Endodermal cell (in vitro differentiated cells): ENCODE measurements at regions not wholly inside any gene's neighbourhood (a gene's known extent, or its start where the extent isn't known, plus 50 kb on each side); places are given as distances from the start of the nearest gene placed in this dataset.

Experiments used
- DNase-seq: peaks from one replicate; pipeline ENCODE4 v3.0.0-alpha.2; 2017
- H3K27ac ChIP-seq: 2 replicates; pipeline ENCODE4 v1.5.1; 2013; ENCODE audit warnings: mild to moderate bottlenecking, low read depth, low read length, moderate library complexity
- H3K27me3 ChIP-seq: 2 replicates; pipeline ENCODE4 v1.6.1; 2013; ENCODE audit warnings: mild to moderate bottlenecking, low read length, moderate library complexity; ENCODE audit not compliant: insufficient read depth, control insufficient read depth, poor library complexity, severe bottlenecking
- H3K36me3 ChIP-seq: 2 replicates; pipeline ENCODE4 v1.7.0; 2013; ENCODE audit warnings: mild to moderate bottlenecking, low read length, moderate library complexity; ENCODE audit not compliant: control insufficient read depth, insufficient read depth
- H3K4me1 ChIP-seq: one replicate; pipeline ENCODE4 v1.7.0; 2013; ENCODE audit warnings: low read length; ENCODE audit not compliant: control insufficient read depth, insufficient read depth
- H3K4me3 ChIP-seq: 2 replicates; pipeline ENCODE4 v1.5.1; 2013; ENCODE audit warnings: mild to moderate bottlenecking, low read length, moderate library complexity
- H3K9ac ChIP-seq: 2 replicates; pipeline ENCODE4 v1.6.1; 2013; ENCODE audit warnings: mild to moderate bottlenecking, low read length, moderate library complexity; ENCODE audit not compliant: poor library complexity, severe bottlenecking; ENCODE audit errors: extremely low read depth
- H3K9me3 ChIP-seq: 2 replicates; pipeline ENCODE4 v1.6.1; 2013; ENCODE audit warnings: mild to moderate bottlenecking, low read length, moderate library complexity; ENCODE audit not compliant: control insufficient read depth
- H3K27ac Mint-ChIP-seq: 2 replicates; pipeline ENCODE4 v1.8.0; 2020; ENCODE audit warnings: mixed read lengths
- H3K27me3 Mint-ChIP-seq: 2 replicates; pipeline ENCODE4 v1.8.0; 2021; ENCODE audit warnings: mild to moderate bottlenecking, mixed read lengths; ENCODE audit not compliant: insufficient read depth
- H3K36me3 Mint-ChIP-seq: 2 replicates; pipeline ENCODE4 v1.8.0; 2020; ENCODE audit warnings: low read depth, mixed read lengths
- H3K4me1 Mint-ChIP-seq: 2 replicates; pipeline ENCODE4 v1.8.0; 2020; ENCODE audit warnings: mixed read lengths
- H3K4me3 Mint-ChIP-seq: 2 replicates; pipeline ENCODE4 v1.8.0; 2020; ENCODE audit warnings: mild to moderate bottlenecking, moderate library complexity, mixed read lengths
- H3K9me3 Mint-ChIP-seq: 2 replicates; pipeline ENCODE4 v1.8.0; 2020; ENCODE audit warnings: mild to moderate bottlenecking, mixed read lengths
- WGBS, 2 experiments: methylation state at CpG; one replicate each; pipeline versions ENCODE4 v1.1.5 to v1.1.7; 2013; ENCODE audit warnings: missing lambda C conversion rate in 2 of 2, mixed read lengths in 1 of 2; ENCODE audit not compliant: insufficient coverage in 1 of 2, insufficient read length in 1 of 2; 5-methylcytosine and 5-hydroxymethylcytosine counted together
- TF ChIP-seq, protein P1 (sequence below): fragments of 200-600 bp; sonication (generic); conservative IDR thresholded peaks from 2 replicates; pipeline ENCODE4 v1.5.0; 2021; ENCODE audit warnings: antibody characterized with exemption, mild to moderate bottlenecking

- no peaks in the 10 kb centered on the region for H3K9me3 ChIP-seq
- H3K36me3 ChIP-seq: no peaks in the 10 kb centered on the region
- DNase-seq: no peak
- Mint-ChIP-seq H3K4me3 (no peak overlapping the region), H3K9me3 (no peaks in the 10 kb centered on the region), H3K4me1 (peaks cover 4% of the 10 kb centered on the region), H3K27ac (no peak overlapping the region), H3K36me3 (no peaks in the 10 kb centered on the region), H3K27me3 (peaks cover 10% of the 10 kb centered on the region)
- TF ChIP-seq, protein P1, sequence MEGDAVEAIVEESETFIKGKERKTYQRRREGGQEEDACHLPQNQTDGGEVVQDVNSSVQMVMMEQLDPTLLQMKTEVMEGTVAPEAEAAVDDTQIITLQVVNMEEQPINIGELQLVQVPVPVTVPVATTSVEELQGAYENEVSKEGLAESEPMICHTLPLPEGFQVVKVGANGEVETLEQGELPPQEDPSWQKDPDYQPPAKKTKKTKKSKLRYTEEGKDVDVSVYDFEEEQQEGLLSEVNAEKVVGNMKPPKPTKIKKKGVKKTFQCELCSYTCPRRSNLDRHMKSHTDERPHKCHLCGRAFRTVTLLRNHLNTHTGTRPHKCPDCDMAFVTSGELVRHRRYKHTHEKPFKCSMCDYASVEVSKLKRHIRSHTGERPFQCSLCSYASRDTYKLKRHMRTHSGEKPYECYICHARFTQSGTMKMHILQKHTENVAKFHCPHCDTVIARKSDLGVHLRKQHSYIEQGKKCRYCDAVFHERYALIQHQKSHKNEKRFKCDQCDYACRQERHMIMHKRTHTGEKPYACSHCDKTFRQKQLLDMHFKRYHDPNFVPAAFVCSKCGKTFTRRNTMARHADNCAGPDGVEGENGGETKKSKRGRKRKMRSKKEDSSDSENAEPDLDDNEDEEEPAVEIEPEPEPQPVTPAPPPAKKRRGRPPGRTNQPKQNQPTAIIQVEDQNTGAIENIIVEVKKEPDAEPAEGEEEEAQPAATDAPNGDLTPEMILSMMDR: no peak
- no peak overlapping the region for H3K4me3 ChIP-seq
- no peak overlapping the region for H3K9ac ChIP-seq
- H3K27me3 ChIP-seq: peaks cover 9% of the 10 kb centered on the region
- H3K4me1 ChIP-seq: no peaks in the 10 kb centered on the region
- H3K27ac ChIP-seq: no peak overlapping the region
Measured at GRCh38 chr6:113570161-113570560, 287.0 kb upstream of the MARCKS start.

DNA sequence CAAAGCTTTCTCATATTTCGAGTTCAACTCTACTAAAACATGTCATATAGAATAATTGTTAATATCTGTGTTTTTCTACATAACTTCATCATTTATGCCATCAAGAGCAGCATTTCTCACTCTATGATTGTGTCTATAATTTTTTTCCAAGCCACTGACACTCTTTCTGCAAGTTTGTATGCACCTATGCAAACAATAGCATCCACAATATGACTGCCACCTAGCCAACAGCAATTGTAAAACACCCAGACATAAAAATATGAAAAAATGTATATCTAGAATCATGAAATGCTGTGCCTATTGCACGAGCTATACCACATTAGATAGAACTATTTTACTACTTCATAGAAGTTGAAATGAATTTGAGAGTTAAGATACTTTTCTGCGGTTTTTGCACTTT lies 286.5 kb upstream of the MARCKS start:
- no peaks in the 10 kb centered on the region for H3K4me1 Mint-ChIP-seq
- Histone ChIP-seq H3K27ac (no peak overlapping the region), H3K36me3 (no peaks in the 10 kb centered on the region), H3K27me3 (peaks cover 4% of the 10 kb centered on the region), H3K4me3 (no peak overlapping the region), H3K9ac (no peak overlapping the region), H3K9me3 (no peaks in the 10 kb centered on the region), H3K4me1 (no peaks in the 10 kb centered on the region)
- no peak overlapping the region for H3K27ac Mint-ChIP-seq
- DNase-seq: no peak
- peaks cover 6% of the 10 kb centered on the region for H3K27me3 Mint-ChIP-seq
- no peaks in the 10 kb centered on the region for H3K36me3 Mint-ChIP-seq
- peaks cover 2% of the 10 kb centered on the region for H3K9me3 Mint-ChIP-seq
- no peak overlapping the region for H3K4me3 Mint-ChIP-seq
- TF ChIP-seq, protein P1: no peak
- WGBS, 2 experiments: 96% methylated on average over 2 of the region's 3 CpGs; no CpG with 5 or more reads in 1 of the 2 experiments

GRCh38 chr6:113574147-113574546 lies 283.0 kb upstream of the MARCKS start:
- no peaks in the 10 kb centered on the region for H3K36me3 ChIP-seq
- H3K4me3 ChIP-seq: no peak overlapping the region
- H3K9ac ChIP-seq: no peak overlapping the region
- 79 to 92% methylated on average over 4 of the region's 4 CpGs for WGBS, 2 experiments
- Mint-ChIP-seq H3K27me3 (peaks cover 2% of the 10 kb centered on the region), H3K4me1 (no peaks in the 10 kb centered on the region), H3K4me3 (no peak overlapping the region), H3K9me3 (peaks cover 12% of the 10 kb centered on the region), H3K27ac (no peak overlapping the region), H3K36me3 (no peaks in the 10 kb centered on the region)
- no peaks in the 10 kb centered on the region for H3K27me3 ChIP-seq
- no peak for DNase-seq
- peaks cover 9% of the 10 kb centered on the region for H3K9me3 ChIP-seq
- no peaks in the 10 kb centered on the region for H3K4me1 ChIP-seq
- TF ChIP-seq, protein P1: no peak
- no peak overlapping the region for H3K27ac ChIP-seq
